ENCODE measurements at regions not wholly inside any gene's neighbourhood (a gene's known extent, or its start where the extent isn't known, plus 50 kb on each side); places are given as distances from the start of the nearest gene placed in this dataset.

DNA sequence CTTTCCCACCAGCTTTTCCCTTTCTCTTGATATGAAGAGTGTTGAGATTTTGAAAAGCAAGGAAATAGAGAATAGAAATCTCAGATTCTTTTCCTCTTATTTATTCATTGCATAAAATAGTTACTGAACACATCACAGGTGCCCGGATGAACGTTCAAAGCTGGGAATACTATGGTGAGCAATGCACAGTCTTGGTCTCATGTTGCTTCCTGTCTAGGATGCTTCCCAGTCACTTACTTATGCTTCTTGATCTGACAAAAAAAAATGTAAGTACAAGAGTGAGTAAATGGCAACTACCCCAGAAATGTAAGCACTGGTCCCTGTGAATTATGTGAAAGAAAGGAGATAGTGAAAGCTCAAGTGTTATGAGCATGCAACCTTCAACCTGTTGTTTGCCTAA is 153.5 kb upstream of the S1PR3 start:
- TF ChIP-seq POLR2A (IDR thresholded peaks at IDR 0.05; ENCODE audit: low read depth, low read length) (no peak), POLR2AphosphoS5 (IDR thresholded peaks at IDR 0.05; ENCODE audit: low read depth, low read length) (no peak), POU2F2 (IDR thresholded peaks at IDR 0.05; ENCODE audit: low read depth, low read length) (no peak), SPI1 (IDR thresholded peaks at IDR 0.05; ENCODE audit: low read depth, low read length) (no peak), TAF1 (IDR thresholded peaks at IDR 0.05; ENCODE audit: low read depth, low read length) (no peak)

Measured in GM12891 (cell line).